Aorta (tissue), 5 donors: ENCODE measurements at regions not wholly inside any gene's neighbourhood (a gene's known extent, or its start where the extent isn't known, plus 50 kb on each side); places are given as distances from the start of the nearest gene placed in this dataset.

Experiments used
- ATAC-seq: fragments of 200-7000 bp; cut with Tn5 transposase; one replicate; pipeline ENCODE4 v1.9.1; 2022; ENCODE audit warnings: moderate library complexity; ENCODE audit not compliant: low FRiP score
- DNase-seq, 2 donors: peaks; one replicate each; pipeline ENCODE4 v3.0.0-alpha.2; 2020
- H3K27ac ChIP-seq, 2 donors: one replicate each; pipeline ENCODE4 v1.5.1; 2013; ENCODE audit warnings: low read length in 2 of 2, mild to moderate bottlenecking in 2 of 2, moderate library complexity in 2 of 2, control low read depth in 1 of 2, inconsistent platforms in 1 of 2, low read depth in 1 of 2
- H3K27me3 ChIP-seq, 2 donors: one replicate each; pipeline ENCODE4 v1.6.1; 2013; ENCODE audit warnings: control low read depth in 1 of 2, low read length in 1 of 2, mild to moderate bottlenecking in 1 of 2, moderate library complexity in 1 of 2; ENCODE audit not compliant: insufficient read depth in 2 of 2, control insufficient read depth in 1 of 2
- H3K36me3 ChIP-seq, 2 donors: one replicate each; pipeline ENCODE4 v1.6.1; 2013; ENCODE audit warnings: control low read depth in 1 of 2, low read length in 1 of 2, mild to moderate bottlenecking in 1 of 2; ENCODE audit not compliant: insufficient read depth in 2 of 2, control insufficient read depth in 1 of 2
- H3K4me1 ChIP-seq, 2 donors: one replicate each; pipeline ENCODE4 v1.6.1; 2013; ENCODE audit warnings: low read length in 2 of 2, control low read depth in 1 of 2, mild to moderate bottlenecking in 1 of 2, moderate library complexity in 1 of 2; ENCODE audit not compliant: insufficient read depth in 2 of 2, control insufficient read depth in 1 of 2
- H3K4me3 ChIP-seq, 2 donors: one replicate each; pipeline ENCODE4 v1.5.1; 2013; ENCODE audit warnings: low read length in 2 of 2, control low read depth in 1 of 2, mild to moderate bottlenecking in 1 of 2
- H3K9me3 ChIP-seq: one replicate; pipeline ENCODE4 v1.6.1; 2013; ENCODE audit warnings: mild to moderate bottlenecking, low read length; ENCODE audit not compliant: control insufficient read depth
- WGBS, 2 donors: extraction: QIAGEN DNeasy Blood & Tissue Kit; methylation state at CpG; one replicate each; pipeline ENCODE4 v1.1.7; 2013; 5-methylcytosine and 5-hydroxymethylcytosine counted together
- intact Hi-C, 2 donors: fragments of 100-400 bp; cut with DNase I; formaldehyde crosslinking; loops; one replicate each; pipeline versions ENCODE4 v1.14.2 to v1.15.0; 2022
- donor health status: healthy with polysubstance abuse.
- donor health status: Bipolar disorder and iron deficiency.
- donor health status: DM: no; HTN: no; CAD: no.
- donor health status: DM: no; HTN: no; CAD: no.
- donor health status: DM: yes; HTN: yes; CAD: no.

DNA sequence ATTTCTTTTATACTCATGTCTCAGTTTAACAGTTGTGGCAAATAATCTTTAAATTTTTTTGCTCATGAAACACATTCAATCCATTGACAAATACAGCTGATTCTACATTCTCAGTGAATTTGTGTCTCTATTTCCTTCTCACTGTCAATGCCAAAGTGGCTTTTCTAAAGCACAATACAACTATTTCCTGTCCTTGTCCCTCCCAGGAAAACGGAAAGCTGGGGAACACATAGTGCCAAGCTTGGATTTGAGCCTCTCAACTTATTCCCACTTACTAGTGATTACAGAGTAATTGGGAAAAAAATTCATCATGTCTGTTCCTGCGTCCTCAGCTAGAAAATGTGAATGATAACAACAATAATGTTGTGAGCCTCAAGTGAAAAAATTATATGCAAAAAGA lies 899.7 kb upstream of the CDH2 start:
- no peaks in the 10 kb centered on the region for H3K27me3 ChIP-seq
- H3K4me1 ChIP-seq = no peaks in the 10 kb centered on the region
- WGBS, 2 donors = 69 to 79% methylated on average over 2 of the region's 2 CpGs
- intact Hi-C loops = no loop called here
- no peak overlapping the region for H3K27ac ChIP-seq
- no peaks in the 10 kb centered on the region for H3K9me3 ChIP-seq
- DNase-seq (no peak), ATAC-seq (no peak)
- no peak overlapping the region for H3K4me3 ChIP-seq
- H3K36me3 ChIP-seq = no peaks in the 10 kb centered on the region

DNA sequence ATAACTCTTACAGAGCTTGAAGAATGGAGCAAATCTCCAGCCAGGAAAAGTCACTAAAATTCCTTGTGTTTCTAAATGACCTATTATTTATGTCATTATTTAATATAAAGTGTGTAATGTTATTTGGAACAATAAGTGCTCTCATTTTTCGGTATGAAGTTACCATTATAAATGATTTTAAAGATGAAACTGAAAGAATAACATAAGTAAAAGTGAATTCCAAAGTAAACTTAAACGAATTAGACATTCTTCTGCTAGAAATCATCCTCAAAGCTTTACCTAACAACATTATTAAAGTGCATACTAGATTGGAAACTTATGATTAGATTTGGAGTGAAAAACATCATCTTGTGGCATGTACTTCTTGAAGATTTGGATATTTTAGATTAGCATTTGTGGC lies 897.2 kb upstream of the CDH2 start:
- DNase-seq (no peak), ATAC-seq (no peak)
- no peaks in the 10 kb centered on the region for H3K27me3 ChIP-seq
- H3K36me3 ChIP-seq = no peaks in the 10 kb centered on the region
- H3K4me1 ChIP-seq = no peaks in the 10 kb centered on the region
- intact Hi-C loops = no loop called here
- no peak overlapping the region for H3K27ac ChIP-seq
- H3K9me3 ChIP-seq = no peaks in the 10 kb centered on the region
- H3K4me3 ChIP-seq = no peak overlapping the region
- 63 to 70% methylated on average over 2 of the region's 2 CpGs for WGBS, 2 donors

- intact Hi-C loops = no loop called here
- no peak for DNase-seq
Measured at GRCh38 chr18:29071869-29072268, 894.9 kb upstream of the CDH2 start.

DNA sequence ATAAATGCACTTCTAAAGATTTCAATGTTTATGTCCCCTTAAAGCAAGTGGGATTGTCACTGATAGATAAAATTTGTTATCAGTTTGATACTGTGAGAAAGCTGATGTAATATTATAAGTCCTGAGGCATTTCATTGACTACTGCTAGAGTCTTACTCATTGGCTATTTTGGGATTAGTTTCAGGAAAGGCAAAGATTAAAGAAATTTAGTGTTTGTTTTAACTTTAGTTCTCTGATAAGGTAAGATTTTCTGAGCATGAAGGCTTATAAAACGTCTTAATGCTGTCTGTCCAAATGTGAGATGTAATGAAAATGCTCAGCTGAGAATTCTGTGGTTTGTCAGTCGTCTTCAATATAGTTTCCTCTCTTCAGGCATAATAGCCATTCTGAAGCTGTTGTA lies 886.4 kb upstream of the CDH2 start:
- ATAC-seq (no peak), DNase-seq (no peak)
- Histone ChIP-seq H3K27ac (no peak overlapping the region), H3K27me3 (no peaks in the 10 kb centered on the region), H3K4me3 (no peak overlapping the region), H3K9me3 (no peaks in the 10 kb centered on the region), H3K36me3 (no peaks in the 10 kb centered on the region), H3K4me1 (no peaks in the 10 kb centered on the region)
- intact Hi-C loops = no loop called here
- 9 to 13% methylated on average over 2 of the region's 2 CpGs for WGBS, 2 donors

More at GRCh38 chr18:29071869-29072268, 894.9 kb upstream of the CDH2 start:
- 94 to 98% methylated on average over 2 of the region's 2 CpGs for WGBS, 2 donors
- ATAC-seq = no peak
- Histone ChIP-seq H3K4me3 (no peak overlapping the region), H3K9me3 (no peaks in the 10 kb centered on the region), H3K27me3 (no peaks in the 10 kb centered on the region), H3K36me3 (no peaks in the 10 kb centered on the region), H3K27ac (no peak overlapping the region), H3K4me1 (no peaks in the 10 kb centered on the region)

DNA sequence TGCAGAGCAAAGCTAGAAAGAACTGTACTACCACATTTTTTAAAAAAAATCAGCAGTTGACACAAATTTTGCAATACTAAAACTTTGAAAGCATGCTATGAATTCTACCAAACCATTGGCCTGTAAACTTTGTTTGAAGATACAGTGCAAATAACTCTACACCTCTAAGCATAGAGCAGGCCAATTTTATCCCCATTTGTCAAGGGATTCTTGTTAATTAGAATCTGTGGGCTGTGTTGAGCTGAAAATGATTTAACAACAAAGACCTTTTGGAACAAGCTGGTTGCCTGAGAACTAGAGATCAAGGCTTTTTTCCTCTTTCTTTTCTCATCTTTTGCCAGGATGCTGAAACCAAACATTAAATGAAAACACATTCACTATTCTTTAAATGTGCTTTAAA lies 886.0 kb upstream of the CDH2 start:
- ATAC-seq = no peak
- no peaks in the 10 kb centered on the region for H3K27me3 ChIP-seq
- no peak for DNase-seq

DNA sequence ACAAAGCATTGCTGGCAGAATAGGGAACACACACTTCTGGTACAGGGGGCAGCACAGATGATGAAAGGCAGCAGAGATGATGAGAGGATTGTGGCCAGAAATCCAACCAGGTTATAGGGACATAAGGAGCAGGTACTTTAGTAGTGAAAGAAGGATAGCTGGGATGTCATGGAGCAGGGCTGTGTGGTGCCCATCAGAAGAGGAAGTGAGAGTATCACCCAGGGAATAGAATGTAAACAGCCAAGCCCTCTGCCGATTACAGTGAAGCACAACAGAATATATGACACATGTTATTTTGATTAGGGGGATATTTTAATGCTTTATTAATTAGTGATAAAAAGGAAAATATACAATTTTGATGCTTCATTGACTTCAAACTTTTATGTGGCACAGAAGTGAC lies 883.4 kb upstream of the CDH2 start:
- Histone ChIP-seq H3K27ac (no peak overlapping the region), H3K9me3 (no peaks in the 10 kb centered on the region), H3K27me3 (no peaks in the 10 kb centered on the region), H3K36me3 (no peaks in the 10 kb centered on the region), H3K4me3 (no peak overlapping the region), H3K4me1 (no peaks in the 10 kb centered on the region)
- WGBS, 2 donors = 61 to 63% methylated on average over 1 of the region's 1 CpG
- DNase-seq = no peak
- ATAC-seq = no peak
- intact Hi-C loops = no loop called here

More for the DNA sequence above, 886.0 kb upstream of the CDH2 start:
- Histone ChIP-seq H3K27ac (no peak overlapping the region), H3K9me3 (no peaks in the 10 kb centered on the region), H3K36me3 (no peaks in the 10 kb centered on the region), H3K4me3 (no peak overlapping the region), H3K4me1 (no peaks in the 10 kb centered on the region)
- intact Hi-C loops = no loop called here

GRCh38 chr18:29057703-29058102 lies 880.8 kb upstream of the CDH2 start:
- no peak overlapping the region for H3K4me3 ChIP-seq
- H3K36me3 ChIP-seq = no peaks in the 10 kb centered on the region
- DNase-seq (no peak), ATAC-seq (no peak)
- intact Hi-C loops = no loop called here
- H3K4me1 ChIP-seq = no peaks in the 10 kb centered on the region
- H3K27ac ChIP-seq = no peak overlapping the region
- no peaks in the 10 kb centered on the region for H3K9me3 ChIP-seq
- H3K27me3 ChIP-seq = no peaks in the 10 kb centered on the region

DNA sequence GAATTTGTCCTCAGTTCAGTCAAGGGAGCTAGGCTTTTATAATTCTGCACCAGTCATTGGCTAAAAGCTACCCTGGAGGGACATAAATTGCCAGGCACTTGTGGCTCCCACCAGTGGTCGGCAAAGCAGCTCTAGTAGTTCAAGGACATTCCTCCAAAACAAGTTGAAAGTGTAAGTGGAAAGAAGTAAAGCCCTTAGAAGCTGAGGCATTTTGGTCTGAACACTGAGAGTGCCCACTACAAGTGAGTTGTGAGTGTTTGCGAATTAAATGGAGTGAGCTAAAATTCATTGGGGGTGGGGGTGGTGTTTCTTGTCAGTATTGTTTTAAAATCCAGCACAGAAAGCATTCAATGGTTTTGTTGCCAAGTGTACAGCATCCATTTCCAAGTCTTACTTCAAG lies 879.9 kb upstream of the CDH2 start:
- DNase-seq (no peak), ATAC-seq (no peak)
- intact Hi-C loops = no loop called here
- H3K9me3 ChIP-seq = no peaks in the 10 kb centered on the region
- H3K27ac ChIP-seq = no peak overlapping the region
- H3K4me3 ChIP-seq = no peak overlapping the region
- H3K4me1 ChIP-seq = no peaks in the 10 kb centered on the region
- H3K27me3 ChIP-seq = no peaks in the 10 kb centered on the region
- WGBS, 2 donors = 72 to 78% methylated on average over 2 of the region's 2 CpGs
- H3K36me3 ChIP-seq = no peaks in the 10 kb centered on the region

- Histone ChIP-seq H3K4me3 (no peak overlapping the region), H3K9me3 (no peaks in the 10 kb centered on the region), H3K4me1 (no peaks in the 10 kb centered on the region), H3K27ac (no peak overlapping the region), H3K36me3 (no peaks in the 10 kb centered on the region), H3K27me3 (no peaks in the 10 kb centered on the region)
- WGBS, 2 donors = 88 to 92% methylated on average over 1 of the region's 1 CpG
- ATAC-seq (no peak), DNase-seq (no peak)
- intact Hi-C loops = no loop called here
Measured at GRCh38 chr18:29041976-29042375, 865.0 kb upstream of the CDH2 start.
